HEK293T (cell line): ENCODE measurements at regions not wholly inside any gene's neighbourhood (a gene's known extent, or its start where the extent isn't known, plus 50 kb on each side); places are given as distances from the start of the nearest gene placed in this dataset.

Experiments used
- ARNT ChIP-seq: fragments of 450-650 bp; IDR thresholded peaks from 2 replicates; pipeline ENCODE4 v1.6.1; 2017; ENCODE audit warnings: mild to moderate bottlenecking
- FOXM1 ChIP-seq: fragments of 450-650 bp; IDR thresholded peaks from 2 replicates; pipeline ENCODE4 v1.6.1; 2017; ENCODE audit warnings: mild to moderate bottlenecking, borderline replicate concordance
- TARDBP ChIP-seq: fragments of 450-650 bp; IDR thresholded peaks from 2 replicates; pipeline ENCODE4 v1.6.1; 2016
- ZNF384 ChIP-seq: fragments of 450-650 bp; IDR thresholded peaks from 2 replicates; pipeline ENCODE4 v1.6.1; 2016

GRCh38 chr16:72247821-72248253 is 75.9 kb upstream of the PMFBP1 start:
- no peak for TF ChIP-seq TARDBP
- no peak for TF ChIP-seq ARNT
- no peak for TF ChIP-seq FOXM1
- no peak for TF ChIP-seq ZNF384
